GM21423 (cell line): ENCODE measurements at regions not wholly inside any gene's neighbourhood (a gene's known extent, or its start where the extent isn't known, plus 50 kb on each side); places are given as distances from the start of the nearest gene placed in this dataset.

Source experiments
- ATAC-seq: cut with Tn5 transposase; IDR thresholded peaks from one replicate; pipeline ENCODE4 v1.9.1; 2021; ENCODE audit warnings: mild to moderate bottlenecking, moderate library complexity; ENCODE audit not compliant: unreplicated experiment

- ATAC-seq: no peak
Observed at GRCh38 chr12:58252914-58253313, 311.5 kb downstream of the ATP23 start.

- no peak for ATAC-seq
Observed at GRCh38 chr12:58253663-58254062, 312.3 kb downstream of the ATP23 start.

GRCh38 chr12:58254463-58255100 lies 313.2 kb downstream of the ATP23 start:
- no peak for ATAC-seq

- no peak for ATAC-seq
Observed at GRCh38 chr12:58262796-58263195, 321.4 kb downstream of the ATP23 start.

GRCh38 chr12:58263816-58264215 lies 322.4 kb downstream of the ATP23 start:
- ATAC-seq: no peak

- ATAC-seq: no peak
Observed at GRCh38 chr12:58268069-58268468, 326.7 kb downstream of the ATP23 start.

- ATAC-seq: no peak
Observed at GRCh38 chr12:58269476-58269875, 328.1 kb downstream of the ATP23 start.

GRCh38 chr12:58270966-58271705 lies 329.8 kb downstream of the ATP23 start:
- no peak for ATAC-seq

- ATAC-seq: no peak
Observed at GRCh38 chr12:58272461-58272860, 331.1 kb downstream of the ATP23 start.

GRCh38 chr12:58277231-58277630 lies 335.9 kb downstream of the ATP23 start:
- ATAC-seq: no peak

- no peak for ATAC-seq
Observed at GRCh38 chr12:58283553-58283952, 342.2 kb downstream of the ATP23 start.

GRCh38 chr12:58285551-58285950 lies 344.2 kb downstream of the ATP23 start:
- no peak for ATAC-seq

GRCh38 chr12:58286353-58286752 lies 345.0 kb downstream of the ATP23 start:
- no peak for ATAC-seq

GRCh38 chr12:58288190-58288589 lies 346.8 kb downstream of the ATP23 start:
- no peak for ATAC-seq

GRCh38 chr12:58291106-58291505 lies 349.7 kb downstream of the ATP23 start:
- no peak for ATAC-seq

GRCh38 chr12:58293308-58293982 lies 352.1 kb downstream of the ATP23 start:
- no peak for ATAC-seq

GRCh38 chr12:58295268-58295667 lies 353.9 kb downstream of the ATP23 start:
- no peak for ATAC-seq

- no peak for ATAC-seq
Observed at GRCh38 chr12:58296863-58297262, 355.5 kb downstream of the ATP23 start.

GRCh38 chr12:58298803-58299202 lies 357.4 kb downstream of the ATP23 start:
- ATAC-seq: no peak

GRCh38 chr12:58299371-58299770 lies 358.0 kb downstream of the ATP23 start:
- ATAC-seq: no peak

GRCh38 chr12:58301038-58301729 lies 359.8 kb downstream of the ATP23 start:
- ATAC-seq: no peak
